NCI-H526 (cell line): ENCODE measurements at regions not wholly inside any gene's neighbourhood (a gene's known extent, or its start where the extent isn't known, plus 50 kb on each side); places are given as distances from the start of the nearest gene placed in this dataset.

ENCODE experiments used
- DNase-seq, 2 experiments: peaks; one replicate each; lab custom pipeline; 2025; lab: John Stamatoyannopoulos, UW

DNA sequence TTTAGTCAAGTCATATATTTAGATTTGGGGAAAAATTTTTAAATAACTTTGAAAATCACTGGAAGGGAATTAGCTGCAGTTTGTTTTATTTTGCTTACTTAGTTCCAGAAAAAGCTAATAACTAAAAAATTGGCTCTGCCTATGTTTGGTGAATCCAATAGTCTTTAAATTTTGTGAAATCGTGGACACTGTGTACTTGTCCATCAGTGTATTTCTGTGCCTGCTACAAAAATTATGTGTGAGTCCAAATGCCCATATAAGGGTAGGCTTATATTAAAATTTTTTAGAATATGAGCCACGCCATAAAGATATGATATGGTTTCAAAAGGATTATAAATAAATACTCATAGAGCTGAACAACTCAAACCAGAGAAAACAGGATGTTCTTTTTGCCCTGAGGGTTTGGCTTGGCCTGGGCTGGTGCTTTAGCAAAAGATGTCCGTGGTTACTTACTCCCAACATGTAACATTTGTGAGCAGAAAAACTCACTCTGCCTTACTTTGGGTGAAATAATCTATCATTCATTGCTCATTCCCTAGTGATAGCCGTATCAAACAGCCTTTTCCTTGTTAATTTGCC lies 133.2 kb upstream of the PRLR start:
- no peak for DNase-seq

DNA sequence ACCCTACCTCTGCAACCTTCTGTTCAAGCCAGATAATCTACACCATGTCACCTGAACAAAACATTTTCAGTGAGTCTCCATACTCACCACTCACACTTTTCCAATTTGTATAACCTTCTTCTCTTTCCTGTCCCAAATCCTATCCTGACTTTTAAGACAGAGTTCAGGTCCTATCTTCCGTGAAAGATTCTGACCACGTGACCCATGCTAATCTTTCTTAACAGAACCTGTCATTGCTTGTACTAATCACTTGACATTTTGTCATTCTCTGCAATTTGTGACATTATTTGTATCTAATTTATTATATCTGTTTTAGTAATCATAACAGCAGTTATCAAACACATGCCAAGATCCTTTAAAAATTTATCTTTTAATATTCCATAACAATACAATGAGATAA lies 132.5 kb upstream of the PRLR start:
- no peak for DNase-seq

GRCh38 chr5:35360671-35361070 lies 130.4 kb upstream of the PRLR start:
- no peak for DNase-seq

DNA sequence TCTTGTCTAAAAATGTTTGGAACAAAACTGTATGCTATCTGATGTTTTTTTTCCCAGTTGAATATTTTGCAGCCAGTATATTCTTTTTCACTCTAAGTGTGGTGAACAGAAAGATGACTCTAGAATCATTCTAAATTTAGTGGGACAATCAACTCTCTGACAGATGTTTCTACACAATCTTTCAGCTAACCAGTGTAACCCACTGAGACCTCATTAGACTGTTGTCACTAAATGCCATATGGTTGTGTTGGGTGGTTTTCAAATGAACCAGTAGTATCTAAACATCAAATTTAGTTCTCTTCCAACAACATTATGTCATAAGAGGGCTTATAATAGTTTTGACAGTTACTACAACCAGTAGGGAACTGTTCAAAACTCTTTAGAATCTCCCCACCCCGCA lies 129.6 kb upstream of the PRLR start:
- no peak for DNase-seq

DNA sequence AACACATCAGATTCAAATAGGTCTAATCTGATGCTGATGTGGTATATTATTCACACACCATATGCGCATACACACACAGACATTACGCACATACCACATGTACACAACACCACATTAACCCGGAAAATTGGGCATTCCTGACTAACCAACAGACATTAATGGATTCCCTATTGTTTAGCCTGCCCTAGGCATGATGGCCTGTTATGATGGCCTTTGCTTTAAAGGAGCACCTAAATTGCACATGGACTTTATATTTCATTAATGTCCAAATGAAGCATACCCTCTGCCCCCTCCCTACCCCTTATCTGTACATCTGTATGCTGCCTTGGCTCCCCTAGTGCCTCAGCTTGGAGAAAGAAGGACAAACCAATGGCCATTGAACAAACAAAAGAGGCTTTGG lies 127.7 kb upstream of the PRLR start:
- no peak for DNase-seq

DNA sequence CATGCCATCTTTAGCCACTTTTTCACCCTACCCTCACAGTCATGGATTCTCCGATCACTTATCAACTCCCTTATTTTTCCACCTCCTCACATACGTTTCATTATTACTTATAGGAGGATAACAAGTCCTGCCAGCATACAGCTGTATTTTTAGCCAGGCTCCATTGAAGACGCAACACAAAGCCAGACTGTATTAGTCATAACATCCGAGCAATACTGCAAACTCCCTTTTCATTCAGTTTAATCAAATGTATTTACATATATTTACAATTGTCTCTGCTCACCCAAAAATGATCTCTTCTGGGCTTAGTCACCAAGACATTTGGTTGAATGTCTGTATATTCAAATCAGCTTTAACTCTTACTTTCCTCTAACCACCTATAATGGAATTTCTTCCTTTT lies 126.4 kb upstream of the PRLR start:
- DNase-seq: peak in 1 of 2 experiments; percentile 22

GRCh38 chr5:35354751-35355150 lies 124.5 kb upstream of the PRLR start:
- DNase-seq: no peak

DNA sequence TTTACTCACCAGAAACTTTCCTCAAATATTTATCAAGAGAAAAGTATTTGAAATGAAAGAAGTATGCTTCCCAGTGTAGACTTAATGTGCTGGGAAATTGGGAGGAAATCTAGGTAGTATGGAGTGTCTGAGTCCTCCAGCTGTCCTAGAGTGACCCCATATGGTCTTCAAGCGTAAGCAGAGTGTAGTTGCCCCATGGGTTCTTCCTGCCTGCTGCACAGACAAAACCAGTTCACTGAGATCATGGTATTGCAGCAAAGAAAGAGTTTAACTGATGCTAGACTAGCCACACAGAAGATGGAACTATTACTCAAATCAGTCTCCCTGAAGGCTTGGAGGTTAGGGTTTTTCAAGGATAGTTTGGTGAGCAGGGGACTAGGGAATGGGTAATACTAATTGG lies 114.9 kb upstream of the PRLR start:
- DNase-seq: peak; percentile 8 to 51

DNA sequence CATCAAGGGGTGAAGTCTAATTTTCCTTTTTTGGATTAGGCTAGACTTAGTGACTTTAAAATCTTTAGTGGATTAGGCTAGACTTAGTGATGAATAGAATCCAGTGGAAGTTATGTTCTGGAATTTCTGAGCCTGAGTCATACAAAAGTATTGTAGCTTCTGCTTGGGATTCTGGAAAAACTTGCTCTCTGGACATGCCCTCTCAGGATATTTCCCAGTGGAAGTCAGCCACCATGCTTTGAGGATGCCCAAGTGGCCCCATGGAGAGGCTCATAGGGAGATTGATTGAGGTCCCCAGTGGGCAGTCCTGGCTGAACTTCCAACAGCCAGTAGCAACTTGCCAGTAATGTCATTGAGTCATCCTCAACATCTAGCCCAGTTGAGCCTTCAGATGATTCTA lies 112.4 kb upstream of the PRLR start:
- DNase-seq: no peak

DNA sequence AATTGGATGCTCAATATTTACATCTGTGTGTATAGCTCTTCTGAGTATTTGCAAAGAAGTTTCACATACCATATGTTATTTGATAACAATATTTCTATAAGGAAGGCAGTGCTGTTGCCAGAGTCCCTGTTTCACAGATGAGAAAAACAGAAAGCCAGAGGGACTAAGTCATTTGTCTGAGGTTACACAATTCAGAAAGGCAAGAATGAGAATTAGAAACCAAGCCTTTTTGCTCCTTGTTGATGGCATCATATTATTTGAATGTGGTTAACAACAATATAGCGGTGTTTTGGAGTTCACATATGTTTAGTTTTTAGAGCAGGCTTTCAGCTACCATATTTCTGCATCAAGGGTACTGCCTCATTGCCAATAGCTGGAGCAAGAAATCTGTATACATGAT lies 110.9 kb upstream of the PRLR start:
- DNase-seq: no peak

DNA sequence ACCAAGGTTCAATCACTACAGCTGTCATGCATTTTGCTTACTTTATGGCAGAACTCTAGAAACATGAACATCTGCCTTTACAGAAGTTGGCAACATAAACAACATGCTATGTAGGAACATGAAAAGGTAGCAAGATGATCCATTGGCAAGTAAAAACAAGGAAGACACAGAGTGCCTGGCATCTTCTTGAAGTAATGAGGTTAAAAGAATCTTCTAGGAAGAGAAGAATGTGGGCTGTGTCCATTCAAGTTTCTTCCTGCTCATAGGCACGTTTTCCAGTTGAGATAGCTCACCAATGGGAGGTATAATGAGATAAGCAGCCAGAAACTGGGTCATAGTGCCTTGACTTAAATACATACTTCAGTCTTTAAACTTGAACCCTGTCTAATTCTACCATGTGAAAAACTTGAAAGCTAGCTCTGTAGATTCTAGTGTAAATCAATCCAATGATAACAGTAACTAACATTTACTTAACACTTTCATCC lies 109.4 kb upstream of the PRLR start:
- DNase-seq: no peak

DNA sequence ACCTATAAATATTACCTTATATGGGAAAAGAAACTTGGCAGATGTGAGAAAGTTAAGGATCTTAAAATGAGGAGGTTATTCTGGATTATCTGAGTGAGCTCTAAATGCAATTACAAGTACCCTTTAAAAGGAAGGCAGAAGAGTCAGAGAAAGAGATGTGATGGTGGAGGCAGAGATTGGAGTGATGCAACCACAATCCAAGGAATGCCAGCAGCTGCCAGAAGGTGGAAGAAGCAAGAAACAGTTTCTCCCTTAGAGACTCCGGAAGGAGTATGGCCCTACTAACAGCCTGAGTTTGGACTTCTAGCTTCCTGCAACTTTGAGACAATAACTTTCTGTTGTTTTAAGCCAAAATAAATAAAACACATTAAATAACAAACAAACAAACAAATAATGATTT lies 108.7 kb upstream of the PRLR start:
- DNase-seq: no peak

DNA sequence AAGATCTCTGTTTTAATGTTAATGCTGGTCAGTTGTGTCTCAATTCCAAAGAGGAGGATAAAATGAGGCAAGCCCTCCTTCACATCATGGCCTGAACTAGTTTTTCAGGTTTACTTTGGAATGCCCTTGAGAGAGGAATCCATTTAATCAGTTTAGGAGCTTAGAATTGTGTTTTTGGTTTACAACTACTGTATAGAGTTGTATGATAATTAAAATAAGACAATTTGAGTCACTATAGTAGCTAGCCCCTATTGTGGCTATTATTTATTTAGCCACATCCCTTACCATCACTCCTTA lies 107.8 kb upstream of the PRLR start:
- no peak for DNase-seq

- no peak for DNase-seq
Measured at GRCh38 chr5:35337340-35338156, 107.3 kb upstream of the PRLR start.

- peak; percentile 73 to 87 for DNase-seq
Measured at GRCh38 chr5:35336230-35336629, 105.9 kb upstream of the PRLR start.

DNA sequence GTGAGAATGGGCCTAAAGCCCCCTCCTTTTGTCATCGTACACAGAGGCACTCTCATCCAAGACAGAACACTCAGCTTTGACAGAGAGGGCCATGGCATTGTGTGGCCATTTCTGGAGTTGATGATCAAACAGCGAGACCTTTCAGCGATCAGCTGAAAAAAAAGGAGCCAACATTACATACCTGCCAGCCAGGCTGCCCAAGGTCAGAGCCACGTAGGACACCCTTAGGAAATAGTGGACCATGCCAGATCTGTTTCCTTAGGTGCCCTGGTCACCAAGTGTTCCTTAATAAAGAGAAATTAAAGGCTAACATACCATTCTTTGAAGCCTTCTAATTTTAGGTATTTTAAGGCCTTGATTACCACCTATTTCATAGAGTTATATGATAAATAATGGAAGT lies 105.5 kb upstream of the PRLR start:
- peak; percentile 19 to 37 for DNase-seq

DNA sequence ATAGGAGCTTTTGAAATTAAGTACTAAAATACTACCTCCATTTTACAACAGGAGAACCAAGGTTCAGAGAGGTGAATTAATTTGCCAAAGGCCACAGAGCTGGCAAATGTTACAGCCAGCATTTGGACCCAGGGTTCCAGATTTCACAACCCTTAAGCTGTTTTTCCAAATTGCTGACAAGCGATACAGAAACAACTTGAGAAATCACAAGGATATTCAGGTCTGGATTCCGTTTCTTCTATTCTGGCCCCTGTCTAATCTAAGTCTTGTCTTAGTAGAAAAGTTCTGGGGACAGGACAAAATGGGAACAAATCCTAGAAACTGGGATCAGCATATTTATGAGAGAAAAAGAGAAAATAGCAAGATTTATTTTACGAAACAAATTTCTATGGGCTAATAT lies 103.1 kb upstream of the PRLR start:
- no peak for DNase-seq

DNA sequence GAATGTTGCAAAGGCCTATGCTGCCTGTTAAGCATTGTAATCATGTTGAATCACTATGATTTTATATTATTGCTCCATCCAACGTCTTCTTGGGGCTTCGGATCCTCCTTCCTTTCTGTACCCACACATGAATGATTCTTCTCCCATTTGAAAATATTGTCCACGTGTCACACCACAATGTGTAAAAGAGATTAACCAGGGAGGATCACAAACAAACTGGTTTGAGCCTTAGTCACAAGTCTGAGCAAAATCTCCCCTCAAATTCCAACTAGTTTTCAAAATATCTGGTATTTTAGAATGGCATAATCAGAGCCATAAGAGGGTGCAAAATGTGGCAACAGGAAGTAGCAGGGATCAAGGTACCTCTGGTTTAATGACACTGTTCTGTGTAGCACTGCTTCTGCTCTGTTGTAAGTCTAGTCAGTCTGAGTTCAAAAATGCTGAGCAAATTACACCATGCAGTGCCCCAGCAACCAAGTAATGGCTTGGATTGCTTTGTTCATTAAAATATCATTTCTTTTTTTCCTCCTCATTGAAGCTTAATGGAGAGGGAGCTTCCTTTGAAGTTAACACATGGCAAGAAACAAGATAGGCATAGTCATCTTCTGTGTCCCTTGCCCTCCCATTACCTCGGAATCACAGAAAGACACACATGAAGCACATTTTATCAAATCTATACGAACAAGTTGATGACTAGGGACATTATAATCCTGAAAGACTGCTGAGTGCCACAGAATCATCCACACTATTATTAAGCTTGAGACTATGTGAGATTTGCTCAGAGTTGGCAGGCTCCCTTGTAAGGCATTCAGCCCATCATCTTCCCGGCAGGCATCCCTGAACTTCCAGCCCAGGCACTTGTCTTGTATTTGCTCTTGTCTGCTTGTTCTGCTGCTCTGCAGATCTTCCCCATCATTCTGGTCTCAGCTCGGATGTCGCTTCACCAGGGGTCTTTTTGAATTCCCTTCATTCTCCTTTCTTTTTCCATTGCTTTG lies 102.0 kb upstream of the PRLR start:
- no peak for DNase-seq

DNA sequence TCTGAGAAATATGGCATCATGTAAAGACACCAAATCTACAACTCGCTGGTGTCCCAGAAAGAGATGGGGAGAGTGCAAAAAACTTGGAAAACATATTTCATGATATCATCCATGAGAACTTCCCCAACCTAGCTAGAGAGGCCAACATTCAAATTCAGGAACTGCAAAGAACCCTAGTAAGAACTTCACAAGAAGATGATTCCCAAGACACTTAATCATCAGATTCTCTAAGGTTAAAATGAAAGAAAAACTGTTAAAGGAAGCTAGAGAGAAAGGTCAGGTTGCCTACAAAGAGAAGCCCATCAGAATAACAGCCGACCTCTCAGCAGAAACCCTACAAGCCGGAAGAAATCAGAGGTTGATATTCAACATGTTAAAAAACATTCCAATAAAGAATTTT lies 95.5 kb upstream of the PRLR start:
- no peak for DNase-seq

GRCh38 chr5:35324679-35325078 lies 94.4 kb upstream of the PRLR start:
- DNase-seq: no peak

DNA sequence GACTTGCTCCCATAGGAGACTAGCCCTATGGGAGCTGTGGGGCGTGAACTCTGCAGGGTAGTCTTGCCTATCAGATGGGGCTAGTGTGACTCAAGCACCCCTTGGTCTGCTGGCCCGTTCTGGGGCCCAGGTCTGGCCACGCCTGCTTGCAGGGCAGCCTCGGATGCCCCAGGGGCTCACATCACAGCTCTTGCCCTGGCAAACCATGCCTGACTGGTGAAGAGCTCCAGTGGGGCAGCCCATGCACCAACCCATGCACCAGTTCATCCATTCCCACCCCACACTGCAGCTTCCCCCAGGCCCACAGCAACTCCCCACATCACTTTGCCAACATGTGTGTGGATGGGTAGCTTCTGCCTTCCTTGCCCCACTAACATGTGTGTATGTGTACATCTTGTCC lies 93.9 kb upstream of the PRLR start:
- no peak for DNase-seq

DNA sequence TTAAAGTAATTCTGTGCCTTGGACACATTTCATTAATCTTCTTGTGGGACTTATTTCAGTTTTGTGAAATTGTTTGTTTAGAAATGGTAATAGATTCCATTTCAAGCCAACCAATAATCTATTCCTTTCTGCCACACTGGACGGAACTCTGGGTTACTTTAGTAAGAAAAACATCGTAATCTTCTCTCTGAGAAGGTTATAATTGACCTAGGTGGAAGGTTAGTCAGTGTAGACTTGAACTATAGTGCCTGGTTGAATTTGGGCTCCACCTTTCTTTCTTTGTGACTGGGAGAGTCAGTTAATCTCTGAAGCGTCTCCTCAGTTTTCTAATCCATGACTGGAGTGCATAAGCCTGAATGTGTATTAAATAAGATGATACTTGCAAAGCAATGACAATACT lies 89.7 kb upstream of the PRLR start:
- DNase-seq: no peak
